ENCODE measurements at regions not wholly inside any gene's neighbourhood (a gene's known extent, or its start where the extent isn't known, plus 50 kb on each side); places are given as distances from the start of the nearest gene placed in this dataset.

GRCh38 chr10:37667736-37668135 lies 189.7 kb downstream of the ZNF248 start:
- TF ChIP-seq ZNF274 (IDR thresholded peaks at IDR 0.05; ENCODE audit: low read depth, low read length) (no peak), SUZ12 (IDR thresholded peaks at IDR 0.05; ENCODE audit: extremely low read depth, insufficient read depth, insufficient read length) (no peak), YY1 (IDR thresholded peaks at IDR 0.05; ENCODE audit: insufficient read depth, insufficient read length) (no peak)

All from NT2/D1 (cell line).